Fibroblast of skin of left biceps (primary cell): ENCODE measurements at regions not wholly inside any gene's neighbourhood (a gene's known extent, or its start where the extent isn't known, plus 50 kb on each side); places are given as distances from the start of the nearest gene placed in this dataset.
"Not testable (repeated sequence)": the region's sequence is repeated elsewhere in the genome, so short reads cannot be mapped to it uniquely, and the experiment has no call there.

ENCODE experiments used
- DNase-seq, 2 experiments: peaks; one replicate each; pipeline ENCODE4 v3.0.0-alpha.2; 2013; ENCODE audit warnings: low read depth in 2 of 2

DNA sequence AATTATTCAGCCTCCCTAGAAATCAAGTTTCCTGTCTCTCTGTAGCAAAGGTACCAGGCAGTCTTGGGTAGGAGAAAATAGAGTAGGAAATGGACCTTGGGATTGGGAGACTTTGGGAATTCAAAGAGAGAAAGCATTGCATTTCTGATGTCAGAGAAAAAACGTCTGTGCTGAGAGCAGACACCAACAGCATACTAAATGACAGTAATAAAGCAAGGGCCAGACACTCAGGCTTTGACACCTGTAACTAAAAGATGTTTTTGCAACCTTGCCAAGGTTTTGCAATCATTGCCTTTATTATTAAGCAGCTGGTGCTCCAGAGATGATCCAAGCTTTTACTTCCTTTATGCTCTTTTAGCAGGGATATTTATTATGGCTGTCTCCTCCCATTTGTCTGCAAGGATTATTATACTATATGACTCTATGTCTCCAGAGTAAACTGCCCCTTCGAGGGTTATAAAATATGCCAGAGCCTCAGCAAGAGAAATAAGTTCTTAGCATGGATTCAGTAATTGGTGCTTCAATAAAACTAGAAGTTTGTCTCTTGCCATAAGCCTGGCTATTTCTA lies 85.2 kb upstream of the GRAMD1B start:
- no peak for DNase-seq

GRCh38 chr11:123344188-123344587 lies 85.9 kb upstream of the GRAMD1B start:
- not testable (repeated sequence) for DNase-seq

DNA sequence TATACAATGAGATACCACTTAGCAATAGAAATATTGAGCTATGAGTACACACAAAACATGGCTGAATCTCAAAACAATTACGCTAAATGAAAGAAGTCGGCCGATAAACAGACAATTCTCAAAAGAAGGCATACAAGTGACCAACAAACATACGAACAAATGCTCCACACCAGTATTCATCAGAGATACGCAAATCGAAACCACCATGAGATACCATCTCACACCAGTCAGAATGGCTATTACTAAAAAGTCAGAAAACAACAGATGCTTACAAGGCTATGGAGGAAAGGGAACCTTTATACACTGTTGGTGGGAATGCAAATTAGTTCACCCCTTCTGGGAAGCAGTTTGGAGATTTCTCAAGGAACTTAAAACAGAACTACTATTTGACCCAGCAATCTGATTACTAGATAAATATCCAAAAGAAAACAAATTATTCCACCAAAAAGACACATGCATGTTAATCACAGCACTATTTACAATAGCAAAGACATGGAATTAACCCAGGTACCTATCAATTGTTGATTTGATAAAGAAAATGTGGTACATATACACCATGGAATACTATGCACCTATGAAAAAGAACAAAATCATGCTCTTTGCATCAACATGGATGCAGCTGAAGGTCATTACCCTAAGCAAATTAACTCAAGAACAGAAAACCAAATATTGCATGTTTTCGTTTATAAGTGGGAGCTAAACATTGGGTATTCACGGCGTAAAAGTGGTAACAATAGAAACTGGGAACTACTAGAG lies 90.9 kb upstream of the GRAMD1B start:
- DNase-seq, result no peak

DNA sequence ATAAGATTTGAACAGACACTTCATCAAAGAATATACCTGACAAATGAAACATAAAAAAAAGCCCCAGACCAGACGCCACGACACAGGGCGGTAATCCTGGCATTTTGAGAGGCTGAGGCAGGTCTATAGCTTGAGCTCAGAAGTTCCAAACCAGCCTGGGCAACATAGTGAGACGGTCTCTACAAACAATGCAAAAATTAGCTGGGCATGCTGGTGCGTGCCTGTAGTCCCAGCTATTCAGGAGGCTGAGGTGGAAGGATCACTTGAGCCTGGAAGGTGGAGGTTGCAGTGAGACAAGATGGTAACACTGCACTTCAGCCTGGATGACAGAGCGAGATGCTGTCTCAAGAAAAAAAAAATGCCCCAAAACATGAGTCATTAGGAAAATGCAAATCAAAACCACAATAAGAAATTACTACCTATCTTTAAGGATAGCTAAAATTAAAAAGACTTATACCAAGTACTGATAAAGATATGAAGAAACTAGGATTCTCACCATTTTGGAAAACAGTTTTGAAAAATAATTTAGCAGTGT lies 91.7 kb upstream of the GRAMD1B start:
- DNase-seq, result no peak

DNA sequence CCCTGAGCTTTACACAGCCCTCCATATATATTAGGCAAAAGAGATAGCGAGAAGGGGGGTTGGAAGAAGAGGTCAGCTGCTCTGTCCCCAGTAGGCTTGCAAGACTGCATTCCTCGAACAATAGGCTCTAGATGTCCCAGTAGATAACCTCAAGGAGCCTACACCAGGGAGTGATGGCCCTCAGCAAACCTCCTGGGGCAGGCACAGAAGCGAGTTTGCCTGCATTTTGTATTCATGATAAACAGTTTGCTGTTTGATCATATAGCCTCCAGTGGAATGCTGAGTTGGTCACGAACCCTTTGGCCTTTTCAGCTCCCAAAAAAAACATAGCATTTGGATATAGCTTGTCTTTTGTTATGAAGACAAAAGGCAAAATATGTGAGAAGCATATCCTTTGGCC lies 95.1 kb upstream of the GRAMD1B start:
- DNase-seq, result no peak

GRCh38 chr11:123332577-123332976 lies 97.5 kb upstream of the GRAMD1B start:
- DNase-seq, result not testable (repeated sequence)

- no peak for DNase-seq
These were observed 99.1 kb upstream of the GRAMD1B start for GRCh38 chr11:123330948-123331347.

GRCh38 chr11:123330471-123330870 lies 99.6 kb upstream of the GRAMD1B start:
- no peak for DNase-seq

DNA sequence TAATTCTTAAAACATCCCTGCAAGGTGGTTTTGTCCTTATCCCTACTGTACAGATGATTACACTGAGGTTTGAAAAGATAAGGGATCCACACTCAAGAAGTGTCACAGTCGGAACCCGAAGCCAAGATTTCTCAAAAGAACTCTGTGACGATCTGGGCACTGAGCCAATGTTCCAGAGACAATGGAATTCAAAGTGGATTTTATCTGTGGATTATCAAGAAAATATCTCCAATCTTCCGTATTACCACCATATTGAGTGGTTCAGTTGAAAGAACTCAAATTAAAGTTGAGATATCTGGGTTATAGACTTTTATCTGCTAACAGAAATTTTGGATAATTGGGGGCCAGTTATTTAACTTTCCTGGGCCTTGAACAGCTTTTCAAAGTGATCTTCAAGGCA lies 100.0 kb upstream of the GRAMD1B start:
- DNase-seq, result no peak

DNA sequence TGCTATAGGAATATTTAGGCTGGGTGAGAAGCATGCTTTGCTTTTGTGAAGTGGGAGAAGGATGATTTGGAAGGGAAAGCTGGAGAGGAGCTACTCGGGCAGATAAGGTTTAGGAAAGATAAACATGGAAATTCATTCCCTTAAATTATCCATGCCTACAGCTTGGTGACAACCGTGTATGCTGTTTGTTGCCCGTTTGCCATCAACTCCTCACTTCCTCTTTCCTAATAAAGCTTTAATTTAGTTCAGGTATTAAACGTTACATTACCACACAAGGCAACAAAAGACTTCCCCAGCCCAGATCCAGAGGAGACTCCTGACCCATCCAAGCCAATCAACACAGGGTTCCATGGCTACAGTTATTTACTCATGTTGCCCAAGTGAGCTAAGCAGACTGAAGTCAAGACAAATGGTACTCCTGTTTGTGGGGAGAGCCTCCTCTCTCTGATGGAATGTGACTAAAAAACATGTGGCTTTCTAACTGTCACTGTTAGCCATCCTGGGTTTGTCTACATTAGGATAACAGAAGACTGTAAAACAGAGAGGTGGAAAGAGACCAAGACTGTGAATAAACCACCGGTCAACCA lies 101.7 kb upstream of the GRAMD1B start:
- no peak for DNase-seq

DNA sequence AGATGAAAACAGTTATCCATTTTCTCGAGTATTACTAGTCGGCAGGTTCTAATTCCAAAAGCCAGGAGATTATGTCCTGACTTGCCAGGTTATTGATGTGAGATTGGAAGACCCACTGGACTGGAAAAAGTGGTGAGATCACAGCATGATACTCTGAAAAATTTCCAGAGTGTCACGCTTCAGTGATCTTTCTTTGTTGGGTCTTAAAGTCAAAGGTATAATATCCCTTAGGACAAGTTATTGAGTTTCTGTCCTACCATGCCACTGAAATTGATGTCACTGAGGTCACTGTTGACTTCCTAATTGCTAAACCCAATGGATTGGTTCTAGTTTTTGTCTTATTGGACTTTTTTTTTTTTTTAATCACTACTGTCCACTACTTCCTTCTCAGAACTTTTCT lies 104.5 kb upstream of the GRAMD1B start:
- DNase-seq, result no peak

DNA sequence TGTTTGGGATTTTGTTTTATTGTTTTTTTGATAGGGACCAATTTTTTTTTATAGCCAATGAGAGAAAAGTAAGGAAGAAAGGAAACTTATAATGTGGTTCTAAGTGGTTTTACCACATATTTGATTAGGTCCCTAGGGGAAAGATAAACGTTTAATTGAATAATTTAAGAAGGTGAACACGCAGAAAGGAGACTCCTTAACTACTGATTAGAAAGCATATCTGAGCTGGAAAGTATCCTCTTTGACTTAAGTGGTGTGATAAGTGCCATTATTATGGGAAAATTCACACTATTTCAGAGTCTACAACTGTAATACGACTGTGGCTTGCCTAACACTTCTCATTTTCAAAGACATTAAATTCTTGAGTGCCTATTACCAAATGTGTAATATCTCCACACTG lies 106.5 kb upstream of the GRAMD1B start:
- DNase-seq, result no peak

DNA sequence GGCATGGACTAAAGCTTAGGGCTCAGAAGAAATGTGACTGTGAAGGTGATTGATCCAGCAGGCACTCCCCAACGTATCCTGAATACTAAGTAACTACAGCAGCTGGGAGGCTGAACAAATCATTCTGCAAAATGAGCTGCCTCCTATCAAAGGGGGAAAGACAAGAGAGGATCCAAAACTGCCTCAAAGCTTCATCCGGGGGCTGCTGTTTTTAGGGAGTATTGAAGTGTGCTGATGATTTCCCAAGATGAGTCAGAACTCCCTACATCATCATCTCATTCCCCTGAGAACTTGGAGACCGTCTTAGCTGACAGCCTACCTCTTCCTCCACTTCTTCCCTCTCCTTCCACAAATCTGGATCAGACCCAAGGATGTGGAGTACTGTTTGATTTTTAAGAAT lies 108.4 kb upstream of the GRAMD1B start:
- no peak for DNase-seq

DNA sequence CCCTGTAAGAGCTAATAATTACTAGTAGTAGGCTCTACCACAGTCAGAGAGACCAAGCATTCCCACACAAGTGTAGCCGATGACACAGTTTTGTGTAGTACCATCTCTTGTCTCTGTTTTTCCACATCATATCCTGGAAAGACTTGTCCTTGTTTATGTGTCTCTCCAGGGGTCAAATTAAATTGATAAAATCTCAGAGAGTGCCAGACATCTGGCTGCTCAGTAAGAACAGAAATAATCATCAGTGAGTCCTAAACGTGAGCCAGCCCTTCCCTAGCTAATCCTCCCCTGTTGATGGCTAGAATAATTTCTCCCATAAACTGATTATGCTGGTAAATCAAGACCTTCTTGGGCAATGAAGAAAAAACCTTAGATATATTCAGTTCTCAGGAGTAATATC lies 111.4 kb upstream of the GRAMD1B start:
- no peak for DNase-seq

DNA sequence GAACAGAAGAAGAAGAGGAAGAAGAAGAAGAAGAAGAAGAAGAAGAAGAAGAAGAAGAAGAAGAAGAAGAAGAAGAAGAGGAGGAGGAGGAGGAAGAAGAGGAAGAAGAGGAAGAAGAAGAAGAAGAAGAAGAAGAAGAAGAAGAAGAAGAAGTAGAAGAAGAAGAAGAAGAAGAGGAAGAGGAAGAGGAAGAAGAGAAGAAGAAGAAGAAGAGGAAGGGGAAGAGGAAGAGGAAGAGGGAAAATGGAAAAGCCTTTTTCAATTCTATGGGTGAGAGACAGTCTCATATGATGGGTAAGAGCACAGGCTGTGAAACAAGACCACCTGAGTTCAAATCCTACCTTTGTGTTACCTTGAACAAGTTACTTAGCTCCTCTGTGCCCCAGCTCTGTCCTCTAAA lies 111.9 kb upstream of the GRAMD1B start:
- not testable (repeated sequence) for DNase-seq

- peak; percentile 21 to 23 for DNase-seq
These were observed 114.1 kb upstream of the GRAMD1B start for GRCh38 chr11:123316003-123316402.

- DNase-seq, result no peak
These were observed 115.1 kb upstream of the GRAMD1B start for GRCh38 chr11:123314972-123315371.

GRCh38 chr11:123313262-123313661 lies 116.8 kb upstream of the GRAMD1B start:
- no peak for DNase-seq

GRCh38 chr11:123308077-123308476 lies 113.0 kb upstream of the CLMP start:
- peak; percentile 81 for DNase-seq

DNA sequence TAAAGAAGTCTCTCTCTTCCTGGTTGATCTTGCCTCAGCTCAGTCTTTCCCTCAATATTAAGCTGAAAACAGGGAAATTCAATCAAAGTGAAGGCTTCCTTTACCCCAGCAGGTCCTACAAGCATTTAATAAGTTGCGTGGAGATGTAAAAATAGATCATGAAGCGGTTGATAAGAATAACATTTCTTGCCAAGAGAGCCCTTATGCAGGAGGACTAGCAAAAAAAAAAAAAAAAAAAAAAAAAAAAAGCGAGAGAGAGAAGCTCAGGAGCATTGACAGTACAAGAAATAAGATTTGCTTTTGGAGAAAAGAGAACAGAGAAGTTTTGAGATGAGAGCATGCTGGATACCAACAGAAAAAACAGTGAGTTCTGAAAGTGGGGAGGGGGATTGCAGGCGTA lies 112.2 kb upstream of the CLMP start:
- no peak for DNase-seq

DNA sequence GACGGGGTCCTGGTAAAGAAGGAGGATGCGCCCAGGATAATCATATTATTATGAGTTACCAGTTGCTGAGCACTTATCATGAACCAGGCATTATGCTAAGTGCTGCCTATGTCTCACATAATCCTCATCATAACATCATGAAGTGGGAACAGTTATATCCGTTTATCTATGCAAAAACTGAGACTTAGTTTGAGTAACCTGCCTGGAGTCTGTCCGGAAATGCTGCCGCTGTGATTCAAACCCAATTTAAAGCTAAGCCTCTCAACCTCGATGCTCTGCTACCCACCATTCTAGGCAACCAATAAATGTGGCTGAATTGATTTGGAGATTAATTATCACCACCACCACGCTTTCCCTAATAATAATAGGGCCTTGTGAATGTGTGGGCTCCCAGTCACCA lies 111.5 kb upstream of the CLMP start:
- no peak for DNase-seq

DNA sequence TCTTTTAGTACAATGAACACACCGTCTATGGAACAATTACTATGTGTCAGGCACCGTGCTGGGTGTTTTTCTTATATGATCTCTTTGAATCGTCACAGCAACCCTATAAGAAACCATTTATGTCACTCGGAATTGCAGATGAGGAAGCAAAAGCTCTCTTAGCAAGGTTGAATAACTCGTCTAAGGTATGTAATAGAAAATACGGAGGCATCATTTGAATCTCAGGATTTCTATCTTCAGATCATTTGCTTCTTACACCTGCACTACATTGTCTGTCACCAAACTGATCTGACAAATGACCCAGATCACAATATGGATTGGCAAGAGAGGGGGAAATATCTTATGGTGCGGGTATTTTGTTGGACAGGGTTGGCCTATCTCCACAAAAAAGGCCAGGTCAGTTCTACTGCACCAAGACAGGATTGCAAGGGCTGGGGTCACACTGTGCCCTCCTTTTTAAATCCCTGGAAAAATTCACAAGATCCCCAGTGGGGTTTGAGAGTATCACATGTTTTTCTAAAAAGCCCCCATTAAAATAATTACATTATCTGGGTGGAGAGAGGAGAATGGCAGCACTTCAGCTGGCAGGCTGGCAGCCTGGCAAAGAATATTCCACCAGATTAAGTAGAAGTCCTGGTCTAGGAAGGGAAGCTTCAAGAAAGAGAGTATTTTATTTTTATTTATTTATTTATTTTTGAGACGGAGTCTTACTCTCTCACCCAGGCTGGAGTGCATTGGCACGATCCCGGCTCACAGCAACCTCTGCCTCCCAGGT lies 110.7 kb upstream of the CLMP start:
- DNase-seq, result no peak
